ENCODE measurements at regions not wholly inside any gene's neighbourhood (a gene's known extent, or its start where the extent isn't known, plus 50 kb on each side); places are given as distances from the start of the nearest gene placed in this dataset.

DNA sequence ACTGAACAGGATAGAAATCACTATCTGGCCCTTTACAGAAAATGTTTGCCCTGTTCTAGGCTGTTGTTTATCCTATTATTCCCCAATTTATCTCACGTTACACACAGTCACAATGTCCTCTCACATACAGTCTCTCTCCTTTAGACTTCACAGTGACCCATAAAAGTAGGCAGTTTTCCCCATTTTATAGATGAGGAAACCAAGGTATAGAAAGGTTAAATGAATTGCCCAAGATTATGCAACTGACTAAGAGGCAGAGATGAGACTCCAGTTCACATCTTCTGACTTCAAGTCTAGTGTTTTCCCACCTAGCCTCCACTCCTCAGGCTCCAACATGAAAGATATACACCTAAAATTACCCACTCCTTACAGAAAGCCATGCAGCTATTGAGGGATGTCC lies 99.3 kb upstream of the PLCL2 start:
- TF ChIP-seq, protein P1, sequence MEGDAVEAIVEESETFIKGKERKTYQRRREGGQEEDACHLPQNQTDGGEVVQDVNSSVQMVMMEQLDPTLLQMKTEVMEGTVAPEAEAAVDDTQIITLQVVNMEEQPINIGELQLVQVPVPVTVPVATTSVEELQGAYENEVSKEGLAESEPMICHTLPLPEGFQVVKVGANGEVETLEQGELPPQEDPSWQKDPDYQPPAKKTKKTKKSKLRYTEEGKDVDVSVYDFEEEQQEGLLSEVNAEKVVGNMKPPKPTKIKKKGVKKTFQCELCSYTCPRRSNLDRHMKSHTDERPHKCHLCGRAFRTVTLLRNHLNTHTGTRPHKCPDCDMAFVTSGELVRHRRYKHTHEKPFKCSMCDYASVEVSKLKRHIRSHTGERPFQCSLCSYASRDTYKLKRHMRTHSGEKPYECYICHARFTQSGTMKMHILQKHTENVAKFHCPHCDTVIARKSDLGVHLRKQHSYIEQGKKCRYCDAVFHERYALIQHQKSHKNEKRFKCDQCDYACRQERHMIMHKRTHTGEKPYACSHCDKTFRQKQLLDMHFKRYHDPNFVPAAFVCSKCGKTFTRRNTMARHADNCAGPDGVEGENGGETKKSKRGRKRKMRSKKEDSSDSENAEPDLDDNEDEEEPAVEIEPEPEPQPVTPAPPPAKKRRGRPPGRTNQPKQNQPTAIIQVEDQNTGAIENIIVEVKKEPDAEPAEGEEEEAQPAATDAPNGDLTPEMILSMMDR (IDR thresholded peaks at IDR 0.05) = no peak
- no peak for TF ChIP-seq POLR2A (IDR thresholded peaks at IDR 0.05)
- TF ChIP-seq POLR2AphosphoS5 (IDR thresholded peaks at IDR 0.05) = no peak
- TF ChIP-seq EP300 (IDR thresholded peaks at IDR 0.05) = no peak
